ENCODE measurements at regions not wholly inside any gene's neighbourhood (a gene's known extent, or its start where the extent isn't known, plus 50 kb on each side); places are given as distances from the start of the nearest gene placed in this dataset.

GRCh38 chr12:78600541-78600940 lies 264.0 kb upstream of the SYT1 start:
- TF ChIP-seq CTCF (conservative IDR thresholded peaks at IDR 0.05; ENCODE audit: low read length) = no peak
- no peak for TF ChIP-seq EZH2phosphoT487 (IDR thresholded peaks at IDR 0.05; ENCODE audit: borderline replicate concordance)

All from Loucy (cell line).